HG03439 (cell line): ENCODE measurements at regions not wholly inside any gene's neighbourhood (a gene's known extent, or its start where the extent isn't known, plus 50 kb on each side); places are given as distances from the start of the nearest gene placed in this dataset.
"Not testable (repeated sequence)": the region's sequence is repeated elsewhere in the genome, so short reads cannot be mapped to it uniquely, and the experiment has no call there.

Source experiments
- ATAC-seq: cut with Tn5 transposase; IDR thresholded peaks from one replicate; pipeline ENCODE4 v1.9.1; 2021; ENCODE audit warnings: mild to moderate bottlenecking, moderate library complexity; ENCODE audit not compliant: unreplicated experiment

DNA sequence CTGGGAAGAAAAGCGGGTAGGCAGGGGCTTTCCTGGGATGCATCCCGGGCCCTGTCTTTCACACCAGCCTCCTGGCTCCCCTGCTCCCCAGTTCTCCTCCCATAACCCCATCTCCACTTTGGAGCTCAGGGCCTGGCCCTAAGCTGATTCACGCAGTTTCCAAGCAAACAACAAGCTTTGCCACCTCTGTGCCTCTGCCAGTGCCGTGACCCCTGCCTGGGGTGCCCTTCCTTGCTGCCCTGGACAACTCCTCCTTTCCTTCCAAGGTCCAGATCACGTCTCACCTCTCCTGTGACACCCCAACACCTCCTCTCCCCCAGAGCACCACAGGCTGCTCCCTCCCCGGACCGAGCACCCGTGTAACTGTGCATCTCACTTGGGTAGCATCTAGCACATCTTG is 184.5 kb downstream of the NPIPB11 start:
- not testable (repeated sequence) for ATAC-seq

DNA sequence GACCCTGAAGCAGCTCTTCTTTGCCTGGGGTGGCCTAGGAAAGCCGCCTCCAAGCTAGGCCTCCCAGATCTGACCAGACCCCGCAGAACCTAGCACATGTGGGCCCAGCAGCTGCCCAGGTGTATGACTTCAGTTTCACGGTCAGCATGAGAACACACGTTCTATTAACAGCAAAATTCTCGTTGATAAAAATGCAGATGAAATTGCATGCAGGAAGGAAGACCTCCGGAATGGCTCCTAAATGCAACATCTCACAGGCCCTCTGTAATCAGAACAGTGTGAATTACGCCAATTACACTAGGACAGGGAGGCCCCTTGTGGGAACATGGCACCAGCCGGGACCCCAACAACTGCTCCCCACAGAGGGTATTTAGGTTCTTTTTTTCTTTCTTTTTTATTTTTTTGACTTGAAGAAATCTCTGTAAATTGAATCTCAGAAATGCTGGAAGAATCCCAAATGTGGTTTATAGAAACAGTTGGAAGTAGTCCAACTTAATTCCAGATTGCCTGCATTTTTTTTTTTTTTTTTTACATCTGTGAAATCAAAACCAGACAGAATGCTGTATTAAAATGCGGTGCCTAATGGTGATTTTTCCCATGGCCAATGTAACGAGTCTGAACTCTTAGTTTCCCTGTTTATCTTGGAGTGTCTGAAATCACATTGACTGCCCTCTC is 185.1 kb downstream of the NPIPB11 start:
- ATAC-seq = not testable (repeated sequence)

DNA sequence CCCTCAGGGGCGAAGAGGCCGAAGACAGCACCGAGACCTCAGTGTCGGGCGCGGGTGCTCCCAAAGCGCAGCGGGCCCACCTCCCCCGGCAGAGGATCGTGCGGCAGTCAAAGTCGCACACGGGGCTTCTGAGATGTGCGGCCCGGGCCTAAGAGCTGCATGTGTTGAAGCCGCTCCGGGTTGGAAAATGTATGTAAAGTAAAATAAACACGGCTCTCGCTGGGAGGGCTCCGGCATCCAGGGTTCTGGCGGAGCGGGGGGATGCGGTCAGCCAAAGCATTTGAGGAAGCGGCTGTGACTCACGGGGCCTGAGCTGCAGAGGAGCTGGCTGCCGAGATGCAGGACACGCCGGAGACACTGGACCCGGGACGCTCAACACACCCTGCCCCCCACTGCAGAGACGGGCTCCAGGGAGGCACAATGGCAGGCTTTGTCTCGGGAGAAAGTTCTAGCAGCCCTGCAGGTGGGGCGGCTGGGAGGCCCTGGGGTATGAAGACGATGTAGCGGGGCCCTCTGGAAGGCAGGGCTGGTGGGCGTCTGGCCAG is 185.8 kb downstream of the NPIPB11 start:
- ATAC-seq = not testable (repeated sequence)

DNA sequence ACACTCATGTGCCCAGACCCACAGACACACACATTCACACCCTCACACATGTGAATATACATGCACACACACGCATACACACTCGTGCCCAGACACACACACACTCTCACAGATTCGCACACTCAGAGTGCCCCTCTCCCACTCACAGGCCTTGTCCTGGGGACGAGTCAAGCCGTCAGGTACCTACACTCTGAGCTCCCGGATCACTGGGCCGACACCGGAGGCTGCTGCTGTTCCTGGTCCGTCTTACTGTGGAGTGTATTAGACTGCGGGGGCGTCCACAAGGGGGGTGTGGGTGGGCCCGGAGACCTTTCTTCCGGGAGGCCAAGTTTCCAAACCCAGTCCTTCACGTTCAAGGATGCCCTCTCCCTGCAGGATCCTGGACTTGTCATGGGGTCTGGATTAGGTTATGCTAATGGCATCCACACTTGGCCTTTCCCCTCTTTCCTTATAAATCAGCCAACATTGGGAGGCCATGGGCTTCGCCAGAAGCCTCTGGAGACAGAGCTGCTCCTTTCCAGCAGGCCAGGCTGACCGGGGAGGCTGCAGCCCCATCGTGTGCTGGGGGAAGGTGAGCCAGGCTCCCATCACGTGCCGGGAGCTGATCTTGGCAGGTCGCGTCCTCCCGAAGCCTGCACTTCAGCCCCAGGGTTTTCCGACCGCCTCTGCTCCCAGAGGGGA is 186.4 kb downstream of the NPIPB11 start:
- not testable (repeated sequence) for ATAC-seq

- not testable (repeated sequence) for ATAC-seq
These were observed 186.9 kb downstream of the NPIPB11 start for GRCh38 chr16:29219562-29219961.

DNA sequence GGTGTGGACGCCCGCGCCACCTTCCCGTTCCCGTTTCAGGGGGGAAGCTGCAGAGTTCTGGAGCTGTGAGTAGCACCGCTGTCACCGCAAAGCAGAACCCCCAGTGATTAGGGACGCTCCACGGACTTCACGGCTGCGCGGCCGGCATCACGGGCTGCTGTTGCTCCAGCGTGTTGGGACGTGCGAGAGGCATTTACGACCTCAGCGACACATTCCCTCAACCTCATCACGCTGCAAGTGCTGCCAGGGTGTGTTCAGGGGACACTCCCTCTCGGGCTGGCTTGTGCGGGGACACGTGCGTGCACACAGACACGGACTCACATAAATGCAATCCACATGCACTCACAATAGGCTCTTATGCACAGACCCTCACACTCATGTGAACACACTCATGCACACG is 187.9 kb downstream of the NPIPB11 start:
- ATAC-seq = not testable (repeated sequence)

DNA sequence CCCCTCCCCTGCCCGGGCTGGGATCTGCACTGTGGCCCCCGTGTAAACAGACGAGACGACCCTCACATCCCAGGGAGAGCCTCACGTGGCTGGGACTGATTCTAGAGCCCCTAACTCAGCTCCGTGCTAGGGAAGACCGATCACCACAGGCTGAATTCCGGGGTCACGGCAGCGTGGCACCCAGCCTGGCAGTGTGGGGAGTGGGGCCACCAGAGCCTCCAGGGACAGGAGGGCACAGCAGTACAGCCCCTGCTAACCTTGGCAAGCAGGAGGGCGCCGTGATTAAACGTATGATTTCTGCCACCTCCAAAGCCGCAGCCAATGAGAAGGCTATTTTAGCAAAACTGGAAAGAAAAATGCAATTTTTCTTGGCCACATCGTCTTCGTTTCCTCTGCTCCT is 188.3 kb downstream of the NPIPB11 start:
- ATAC-seq = not testable (repeated sequence)

DNA sequence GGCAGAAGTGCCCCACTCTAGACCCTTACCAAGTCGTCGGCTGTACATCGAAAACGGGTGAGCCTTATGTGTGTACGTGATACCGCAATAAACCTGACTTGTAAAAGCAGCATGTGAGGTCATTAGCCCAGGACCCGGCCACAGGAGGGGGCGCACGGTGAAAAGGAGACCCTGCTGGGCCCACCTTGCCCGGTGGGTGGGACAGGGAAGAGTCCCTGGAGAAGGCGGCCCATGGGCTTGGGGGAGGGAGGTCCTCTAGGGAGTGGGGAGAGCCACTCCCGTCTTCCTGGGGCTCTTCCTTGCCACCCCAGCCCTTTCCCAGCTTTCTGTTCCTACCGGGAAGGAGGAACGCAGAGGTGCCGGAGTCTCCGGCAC is 188.8 kb downstream of the NPIPB11 start:
- not testable (repeated sequence) for ATAC-seq

DNA sequence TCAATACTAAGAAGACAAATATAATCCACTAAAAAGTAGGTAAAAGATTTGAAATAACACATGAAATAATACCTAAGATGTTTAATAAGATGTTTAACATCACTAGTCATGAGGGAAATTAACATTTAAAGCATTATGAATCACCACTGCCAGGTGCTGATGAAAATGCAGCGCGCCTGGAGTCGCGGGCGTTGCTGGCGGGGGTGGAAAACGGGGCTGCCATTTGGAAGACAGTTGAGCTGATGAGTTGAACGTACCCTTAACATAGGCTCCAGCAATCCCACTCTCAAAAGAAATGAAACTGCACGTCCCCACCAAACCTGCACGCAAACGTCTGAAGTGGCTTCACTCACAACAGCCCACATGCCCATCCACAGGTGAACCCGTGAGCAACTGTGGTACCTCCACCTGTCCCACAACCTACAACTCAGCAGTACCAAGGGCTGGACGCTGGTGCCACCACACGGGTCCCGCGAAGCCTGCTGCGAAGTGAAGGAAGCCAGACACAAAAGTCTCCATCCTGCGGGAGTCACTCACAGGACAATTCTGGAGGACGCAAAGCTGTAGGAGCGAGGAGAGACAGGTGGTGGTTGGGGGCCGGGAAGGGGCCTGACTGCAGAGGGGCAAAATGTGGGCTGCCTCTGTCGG is 189.3 kb downstream of the NPIPB11 start:
- ATAC-seq = not testable (repeated sequence)

- not testable (repeated sequence) for ATAC-seq
These were observed 192.7 kb downstream of the NPIPB11 start for GRCh38 chr16:29213770-29214169.

DNA sequence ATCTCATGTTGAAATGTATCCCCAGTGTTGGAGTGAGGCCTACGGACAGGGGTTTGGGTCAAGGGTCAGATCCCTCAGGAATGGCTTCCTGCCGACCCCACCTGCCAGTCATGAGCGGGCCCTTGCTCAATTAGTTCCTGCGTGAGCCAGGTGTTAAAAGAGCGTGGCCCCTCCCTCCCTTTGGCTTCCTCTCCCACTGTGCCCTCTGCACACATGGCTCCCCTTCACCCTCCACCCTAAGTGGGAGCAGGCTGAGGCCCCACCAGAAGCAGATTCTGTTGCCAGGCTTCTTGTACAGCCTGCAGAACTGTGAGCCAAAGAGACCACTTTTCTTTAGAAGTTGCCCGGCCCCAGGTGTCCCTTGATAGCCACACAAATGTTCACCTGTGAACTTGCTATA is 193.3 kb downstream of the NPIPB11 start:
- not testable (repeated sequence) for ATAC-seq

DNA sequence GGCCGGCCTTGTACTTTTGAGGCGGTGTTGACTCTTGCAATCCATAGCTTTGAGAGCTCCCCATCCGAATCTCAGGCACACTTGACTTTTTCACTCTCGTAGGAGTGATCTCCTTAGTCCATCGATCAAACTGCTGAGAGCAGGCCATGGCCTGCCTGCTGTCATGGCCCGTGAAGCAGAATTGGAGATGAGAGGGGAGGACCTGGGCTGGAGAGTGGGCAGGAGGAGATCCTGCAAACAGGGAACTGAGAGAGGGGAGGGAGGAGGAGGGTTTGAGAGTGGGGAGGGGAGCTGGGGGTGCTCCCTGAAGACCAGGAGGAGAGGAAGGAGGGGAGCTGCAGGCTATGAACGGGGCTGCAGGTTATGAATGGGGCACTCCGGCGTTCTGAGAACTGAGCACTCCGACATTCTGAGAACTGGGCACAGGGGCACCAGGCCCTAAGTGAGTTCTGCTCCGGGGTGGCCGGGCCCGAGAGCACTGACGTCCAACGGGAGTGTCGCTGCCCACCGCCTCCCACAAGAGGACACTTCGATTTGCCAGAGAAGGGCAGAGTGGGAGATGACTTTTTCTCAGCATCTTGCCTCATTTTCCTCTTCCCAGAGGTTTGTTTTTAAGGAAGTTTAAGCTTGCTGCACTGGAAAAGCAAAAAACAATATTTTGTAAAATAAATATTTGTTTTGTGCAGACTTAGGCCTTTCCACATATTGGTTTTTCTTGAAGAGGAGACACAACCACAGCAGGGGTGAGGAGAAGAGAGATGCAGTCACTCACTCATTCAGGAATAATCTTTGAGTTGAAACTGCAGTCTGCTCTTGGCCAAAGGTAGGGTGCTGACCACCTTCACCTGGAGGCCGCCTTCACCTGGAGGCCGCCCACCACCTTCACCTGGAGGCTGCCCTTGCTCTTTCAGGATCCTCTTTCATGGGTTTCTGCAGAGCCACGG is 194.2 kb downstream of the NPIPB11 start:
- not testable (repeated sequence) for ATAC-seq

- ATAC-seq = not testable (repeated sequence)
These were observed 195.1 kb downstream of the NPIPB11 start for GRCh38 chr16:29211456-29211855.

DNA sequence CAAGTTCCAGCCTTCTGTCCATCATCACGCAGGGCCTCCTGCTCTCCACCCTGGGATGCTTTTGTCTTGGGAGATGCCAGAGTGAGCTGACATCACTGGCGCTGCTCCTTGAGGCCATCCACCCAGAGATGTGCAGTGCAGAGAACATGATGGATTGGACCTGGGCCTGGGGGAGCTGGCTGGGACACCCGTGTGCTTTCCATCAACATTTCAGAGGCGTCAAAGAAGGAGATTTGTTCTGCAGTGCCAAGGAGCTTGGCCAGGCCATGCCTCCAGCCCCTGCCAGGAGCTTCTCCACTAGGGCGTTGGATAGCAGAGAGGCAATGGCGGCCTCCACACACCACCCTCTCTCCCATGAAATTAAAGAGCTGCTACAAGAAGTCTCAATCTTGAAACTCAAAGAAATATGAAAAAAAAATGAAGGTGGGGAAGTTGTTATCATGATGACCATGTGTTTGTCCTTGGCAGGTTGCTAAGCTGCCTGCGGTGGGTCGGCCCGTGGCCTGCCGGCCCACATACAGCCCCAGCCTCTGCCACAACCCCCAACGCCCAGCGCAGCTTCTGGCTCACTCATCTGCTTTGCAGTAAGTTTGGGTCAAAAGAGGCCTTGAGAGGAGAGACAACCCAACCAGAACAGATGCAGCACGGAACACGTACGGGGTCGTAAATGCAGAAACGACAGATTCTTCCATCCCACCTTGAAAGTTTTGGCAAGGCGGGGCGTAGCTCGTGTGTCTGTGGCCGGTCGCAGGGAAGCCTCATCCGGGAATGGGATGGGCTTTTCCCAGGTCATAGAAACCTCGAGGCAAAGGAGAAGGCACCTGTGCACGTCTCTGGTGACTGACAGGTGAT is 196.0 kb downstream of the NPIPB11 start:
- ATAC-seq = not testable (repeated sequence)

- ATAC-seq = not testable (repeated sequence)
These were observed 200.4 kb downstream of the NPIPB11 start for GRCh38 chr16:29206120-29206519.

- ATAC-seq = not testable (repeated sequence)
These were observed 201.4 kb downstream of the NPIPB11 start for GRCh38 chr16:29205151-29205550.

- no peak for ATAC-seq
These were observed 201.7 kb downstream of the NPIPB11 start for GRCh38 chr16:29204806-29205135.

DNA sequence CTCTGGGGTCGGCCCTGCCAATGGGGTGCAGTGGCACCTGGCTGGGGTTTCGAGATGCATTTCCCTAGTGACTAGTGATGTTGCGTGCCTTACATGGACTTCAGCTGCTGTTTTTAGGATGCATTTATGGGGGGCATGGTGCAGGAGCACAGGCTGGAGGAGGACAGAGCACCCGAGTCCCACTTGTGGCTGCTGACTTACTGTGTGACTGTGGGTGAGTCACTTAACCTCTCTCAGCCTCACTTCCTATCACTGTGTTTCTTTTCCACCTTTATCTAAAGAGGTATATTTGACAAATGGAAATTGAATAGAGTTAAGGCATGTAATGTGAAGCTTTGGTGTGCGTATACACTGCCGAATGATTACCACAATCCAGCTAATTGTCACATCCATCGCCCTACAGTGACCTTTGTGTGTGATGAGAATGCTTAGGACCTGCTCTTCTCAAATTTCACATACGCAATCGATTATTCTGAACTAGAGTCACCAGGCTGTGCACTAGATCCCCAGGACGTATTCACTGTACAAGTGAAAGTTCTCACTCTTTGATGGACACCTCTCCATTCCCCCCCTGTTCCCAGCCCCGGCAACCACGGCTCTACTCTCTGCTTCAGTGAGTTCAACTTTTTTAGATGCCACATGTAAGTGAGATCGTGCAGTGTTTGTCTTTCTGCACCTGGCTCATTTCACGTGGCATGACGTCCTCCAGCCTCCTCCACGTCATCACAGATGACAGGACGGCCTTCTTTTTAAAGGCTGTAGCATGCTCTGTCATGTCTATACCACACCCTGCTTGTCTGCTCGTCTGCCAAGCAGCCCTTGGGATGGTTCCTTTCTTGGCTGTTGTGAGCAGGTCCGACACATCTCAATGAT is 202.3 kb downstream of the NPIPB11 start:
- ATAC-seq = not testable (repeated sequence)
